ENCODE measurements at regions not wholly inside any gene's neighbourhood (a gene's known extent, or its start where the extent isn't known, plus 50 kb on each side); places are given as distances from the start of the nearest gene placed in this dataset.
"Not testable (repeated sequence)": the region's sequence is repeated elsewhere in the genome, so short reads cannot be mapped to it uniquely, and the experiment has no call there.

- not testable (repeated sequence) for H3K27me3 ChIP-seq (ENCODE audit: insufficient read depth, poor library complexity, severe bottlenecking); H3K4me1 ChIP-seq (ENCODE audit: insufficient read depth, poor library complexity, severe bottlenecking); DNase-seq (ENCODE audit: low spot score); H3K4me3 ChIP-seq (ENCODE audit: severe bottlenecking); H3K27ac ChIP-seq (ENCODE audit: poor library complexity, severe bottlenecking); H3K9me3 ChIP-seq (ENCODE audit: severe bottlenecking); H3K36me3 ChIP-seq (ENCODE audit: low read depth)
- 0 out of 3 replicates have a peak, but pooled peaks have one; percentile 29 for ATAC-seq (ENCODE audit: low read depth)
Measured at GRCh38 chr15:23225756-23226729, 89.4 kb upstream of the GOLGA6L1 start.

- H3K36me3 ChIP-seq (ENCODE audit: low read depth); DNase-seq (ENCODE audit: low spot score); H3K27me3 ChIP-seq (ENCODE audit: insufficient read depth, poor library complexity, severe bottlenecking); H3K4me1 ChIP-seq (ENCODE audit: insufficient read depth, poor library complexity, severe bottlenecking); H3K9me3 ChIP-seq (ENCODE audit: severe bottlenecking); H3K27ac ChIP-seq (ENCODE audit: poor library complexity, severe bottlenecking); ATAC-seq (ENCODE audit: low read depth); H3K4me3 ChIP-seq (ENCODE audit: severe bottlenecking): not testable (repeated sequence)
Measured at GRCh38 chr15:23209452-23209851, 72.8 kb upstream of the GOLGA6L1 start.

GRCh38 chr15:23199811-23200465 is 63.3 kb upstream of the GOLGA6L1 start:
- H3K9me3 ChIP-seq (ENCODE audit: severe bottlenecking); DNase-seq (ENCODE audit: low spot score); H3K27ac ChIP-seq (ENCODE audit: poor library complexity, severe bottlenecking); H3K36me3 ChIP-seq (ENCODE audit: low read depth); H3K4me1 ChIP-seq (ENCODE audit: insufficient read depth, poor library complexity, severe bottlenecking); ATAC-seq (ENCODE audit: low read depth); H3K27me3 ChIP-seq (ENCODE audit: insufficient read depth, poor library complexity, severe bottlenecking); H3K4me3 ChIP-seq (ENCODE audit: severe bottlenecking): not testable (repeated sequence)

GRCh38 chr15:23198375-23198774 is 61.8 kb upstream of the GOLGA6L1 start:
- not testable (repeated sequence) for H3K27ac ChIP-seq (ENCODE audit: poor library complexity, severe bottlenecking); DNase-seq (ENCODE audit: low spot score); H3K27me3 ChIP-seq (ENCODE audit: insufficient read depth, poor library complexity, severe bottlenecking); H3K4me3 ChIP-seq (ENCODE audit: severe bottlenecking); H3K36me3 ChIP-seq (ENCODE audit: low read depth); H3K4me1 ChIP-seq (ENCODE audit: insufficient read depth, poor library complexity, severe bottlenecking); H3K9me3 ChIP-seq (ENCODE audit: severe bottlenecking); ATAC-seq (ENCODE audit: low read depth)

- H3K4me3 ChIP-seq (ENCODE audit: severe bottlenecking); H3K36me3 ChIP-seq (ENCODE audit: low read depth); DNase-seq (ENCODE audit: low spot score); H3K4me1 ChIP-seq (ENCODE audit: insufficient read depth, poor library complexity, severe bottlenecking); ATAC-seq (ENCODE audit: low read depth); H3K27me3 ChIP-seq (ENCODE audit: insufficient read depth, poor library complexity, severe bottlenecking); H3K9me3 ChIP-seq (ENCODE audit: severe bottlenecking); H3K27ac ChIP-seq (ENCODE audit: poor library complexity, severe bottlenecking): not testable (repeated sequence)
Measured at GRCh38 chr15:23192313-23192712, 55.7 kb upstream of the GOLGA6L1 start.

All from RWPE2 (cell line).